ENCODE measurements at regions not wholly inside any gene's neighbourhood (a gene's known extent, or its start where the extent isn't known, plus 50 kb on each side); places are given as distances from the start of the nearest gene placed in this dataset.
"Not testable (repeated sequence)": the region's sequence is repeated elsewhere in the genome, so short reads cannot be mapped to it uniquely, and the experiment has no call there.

- peak; percentile 85 for DNase-seq
Measured at GRCh38 chr1:117708323-117709248, 102.7 kb downstream of the TENT5C start.

GRCh38 chr1:117709249-117709691 lies 103.4 kb downstream of the TENT5C start:
- DNase-seq, result no peak

- DNase-seq, result peak; percentile 44
Measured at GRCh38 chr1:117710710-117711109, 104.9 kb downstream of the TENT5C start.

- DNase-seq, result no peak
Measured at GRCh38 chr1:117712621-117713020, 106.8 kb downstream of the TENT5C start.

GRCh38 chr1:117714546-117714945 lies 108.7 kb downstream of the TENT5C start:
- no peak for DNase-seq

- not testable (repeated sequence) for DNase-seq
Measured at GRCh38 chr1:117716030-117716429, 110.2 kb downstream of the TENT5C start.

GRCh38 chr1:117717980-117718379 lies 112.1 kb downstream of the TENT5C start:
- DNase-seq, result not testable (repeated sequence)

- not testable (repeated sequence) for DNase-seq
Measured at GRCh38 chr1:117718596-117718995, 112.7 kb downstream of the TENT5C start.

- no peak for DNase-seq
Measured at GRCh38 chr1:117719004-117719403, 113.2 kb downstream of the TENT5C start.

GRCh38 chr1:117732065-117732797 lies 126.4 kb downstream of the TENT5C start:
- DNase-seq, result peak; percentile 76

GRCh38 chr1:117732956-117733355 lies 127.1 kb downstream of the TENT5C start:
- no peak for DNase-seq

- no peak for DNase-seq
Measured at GRCh38 chr1:117734403-117734802, 128.6 kb downstream of the TENT5C start.

- peak; percentile 77 for DNase-seq
Measured at GRCh38 chr1:117735045-117735992, 129.5 kb downstream of the TENT5C start.

GRCh38 chr1:117739504-117739903 lies 133.7 kb downstream of the TENT5C start:
- DNase-seq, result no peak

GRCh38 chr1:117740496-117740895 lies 134.6 kb downstream of the TENT5C start:
- DNase-seq, result no peak

GRCh38 chr1:117746565-117746964 lies 140.7 kb downstream of the TENT5C start:
- not testable (repeated sequence) for DNase-seq

- DNase-seq, result no peak
Measured at GRCh38 chr1:117747605-117748004, 141.8 kb downstream of the TENT5C start.

- DNase-seq, result no peak
Measured at GRCh38 chr1:117751321-117751720, 145.5 kb downstream of the TENT5C start.

GRCh38 chr1:117752661-117753060 lies 146.8 kb downstream of the TENT5C start:
- DNase-seq, result no peak

GRCh38 chr1:117753232-117753631 lies 147.4 kb downstream of the TENT5C start:
- DNase-seq, result no peak

- DNase-seq, result no peak
Measured at GRCh38 chr1:117753652-117754051, 147.8 kb downstream of the TENT5C start.

Measured in hematopoietic multipotent progenitor cell treated with erythropoietin and hydrocortisone succinate and interleukin-3 and kit ligand, for 6 days (in vitro differentiated cells).